GM18499 (cell line): ENCODE measurements at regions not wholly inside any gene's neighbourhood (a gene's known extent, or its start where the extent isn't known, plus 50 kb on each side); places are given as distances from the start of the nearest gene placed in this dataset.
"Not testable (repeated sequence)": the region's sequence is repeated elsewhere in the genome, so short reads cannot be mapped to it uniquely, and the experiment has no call there.

ENCODE experiments used
- ATAC-seq: cut with Tn5 transposase; IDR thresholded peaks from one replicate; pipeline ENCODE4 v1.9.1; 2021; ENCODE audit warnings: moderate number of reproducible peaks; ENCODE audit not compliant: insufficient read depth, unreplicated experiment

- ATAC-seq = no peak
Measured at GRCh38 chr2:171266102-171266501, 105.4 kb upstream of the TLK1 start.

GRCh38 chr2:171261529-171261928 is 100.8 kb upstream of the TLK1 start:
- not testable (repeated sequence) for ATAC-seq

GRCh38 chr2:171260471-171261424 is 100.1 kb upstream of the TLK1 start:
- ATAC-seq = no peak

GRCh38 chr2:171254666-171255065 is 94.0 kb upstream of the TLK1 start:
- ATAC-seq = no peak

- ATAC-seq = no peak
Measured at GRCh38 chr2:171253900-171254650, 93.4 kb upstream of the TLK1 start.

- no peak for ATAC-seq
Measured at GRCh38 chr2:171253279-171253678, 92.6 kb upstream of the TLK1 start.

- ATAC-seq = no peak
Measured at GRCh38 chr2:171249689-171250088, 89.0 kb upstream of the TLK1 start.

- ATAC-seq = peak; percentile 81
Measured at GRCh38 chr2:171247741-171248662, 87.3 kb upstream of the TLK1 start.

- no peak for ATAC-seq
Measured at GRCh38 chr2:171244970-171245782, 84.5 kb upstream of the TLK1 start.

GRCh38 chr2:171244466-171244969 is 83.8 kb upstream of the TLK1 start:
- no peak for ATAC-seq

- ATAC-seq = no peak
Measured at GRCh38 chr2:171241771-171242170, 81.1 kb upstream of the TLK1 start.

- ATAC-seq = no peak
Measured at GRCh38 chr2:171238946-171239345, 78.3 kb upstream of the TLK1 start.

- ATAC-seq = no peak
Measured at GRCh38 chr2:171237751-171238505, 77.2 kb upstream of the TLK1 start.

- ATAC-seq = no peak
Measured at GRCh38 chr2:171235262-171235881, 74.7 kb upstream of the TLK1 start.

- ATAC-seq = no peak
Measured at GRCh38 chr2:171230176-171230575, 69.5 kb upstream of the TLK1 start.

- no peak for ATAC-seq
Measured at GRCh38 chr2:171228826-171229225, 68.1 kb upstream of the TLK1 start.

- ATAC-seq = no peak
Measured at GRCh38 chr2:171227066-171227782, 66.5 kb upstream of the TLK1 start.

GRCh38 chr2:171226461-171226860 is 65.8 kb upstream of the TLK1 start:
- ATAC-seq = no peak
